ENCODE measurements at regions not wholly inside any gene's neighbourhood (a gene's known extent, or its start where the extent isn't known, plus 50 kb on each side); places are given as distances from the start of the nearest gene placed in this dataset.
A peak's percentile ranks its signal among the peaks of the same experiment; 100 is the strongest.

- ATAC-seq (no peak), DNase-seq (no peak)
- CTCF ChIA-PET: interaction anchor here (1.1 kb wide), 1 partner anchor 16 kb away, joined by 3 read pairs; no protein-coding TSS in a partner anchor
- Mint-ChIP-seq H3K36me3 (ENCODE audit: low read depth) (peaks cover 33% of the 10 kb centered on the region), H3K9me3 (ENCODE audit: low read depth) (peaks cover 40% of the 10 kb centered on the region), H3K4me1 (peaks cover 32% of the 10 kb centered on the region), H3K27me3 (no peaks in the 10 kb centered on the region), H3K27ac (no peak overlapping the region), H3K4me3 (no peak overlapping the region)
- intact Hi-C loops (cut with DNase I, micrococcal nuclease): no loop called here
- POLR2A ChIA-PET: no interaction called here
Observed at GRCh38 chr2:144258154-144258553, 261.8 kb downstream of the ZEB2 start.

GRCh38 chr2:144256996-144257707, 262.8 kb downstream of the ZEB2 start:
- Mint-ChIP-seq H3K36me3 (ENCODE audit: low read depth) (peaks cover 41% of the 10 kb centered on the region), H3K4me1 (peaks cover 32% of the 10 kb centered on the region), H3K9me3 (ENCODE audit: low read depth) (peaks cover 48% of the 10 kb centered on the region), H3K27me3 (no peaks in the 10 kb centered on the region), H3K27ac (peak overlapping the region; percentile 26), H3K4me3 (no peak overlapping the region)
- intact Hi-C loops (cut with DNase I, micrococcal nuclease): no loop called here
- peak; percentile 69 for ATAC-seq
- ChIA-PET POLR2A (no interaction called here), CTCF (interaction anchor here (0.6 kb wide), 2 partner anchors 8 to 482 kb away, joined by 3 read pairs; no protein-coding TSS in a partner anchor)
- peak; percentile 19 for DNase-seq

GRCh38 chr2:144254342-144255235, 265.3 kb downstream of the ZEB2 start:
- no peak overlapping the region for H3K27ac Mint-ChIP-seq
- no peaks in the 10 kb centered on the region for H3K27me3 Mint-ChIP-seq
- ChIA-PET POLR2A (no interaction called here), CTCF (interaction anchor here (0.6 to 1.0 kb wide), 2 partner anchors 16 to 406 kb away, joined by 3 read pairs; no protein-coding TSS in a partner anchor)
- DNase-seq (no peak), ATAC-seq (no peak)
- H3K4me3 Mint-ChIP-seq: no peak overlapping the region
- peaks cover 41% of the 10 kb centered on the region for H3K36me3 Mint-ChIP-seq (ENCODE audit: low read depth)
- intact Hi-C loops (cut with DNase I, micrococcal nuclease): no loop called here
- peaks cover 19% of the 10 kb centered on the region for H3K4me1 Mint-ChIP-seq
- H3K9me3 Mint-ChIP-seq (ENCODE audit: low read depth): peaks cover 48% of the 10 kb centered on the region

- H3K4me3 Mint-ChIP-seq: no peak overlapping the region
- CTCF ChIA-PET: no interaction called here
- intact Hi-C loops (cut with DNase I, micrococcal nuclease): no loop called here
- H3K27ac Mint-ChIP-seq: no peak overlapping the region
- peaks cover 44% of the 10 kb centered on the region for H3K36me3 Mint-ChIP-seq (ENCODE audit: low read depth)
- DNase-seq: no peak
- ATAC-seq: no peak
- H3K4me1 Mint-ChIP-seq: peaks cover 26% of the 10 kb centered on the region
- POLR2A ChIA-PET: no interaction called here
- no peaks in the 10 kb centered on the region for H3K27me3 Mint-ChIP-seq
- H3K9me3 Mint-ChIP-seq (ENCODE audit: low read depth): peaks cover 45% of the 10 kb centered on the region
Observed at GRCh38 chr2:144253743-144254142, 266.2 kb downstream of the ZEB2 start.

GRCh38 chr2:144252694-144253093, 267.2 kb downstream of the ZEB2 start:
- DNase-seq: no peak
- CTCF ChIA-PET: no interaction called here
- peaks cover 34% of the 10 kb centered on the region for H3K9me3 Mint-ChIP-seq (ENCODE audit: low read depth)

GRCh38 chr2:144249035-144249637, 270.8 kb downstream of the ZEB2 start:
- ATAC-seq: peak; percentile 33
- H3K27me3 Mint-ChIP-seq: no peaks in the 10 kb centered on the region
- intact Hi-C loops (cut with DNase I, micrococcal nuclease): no loop called here
- POLR2A ChIA-PET: no interaction called here
- CTCF ChIA-PET: interaction anchor here (1.1 kb wide), 1 partner anchor 8 kb away, joined by 3 read pairs; no protein-coding TSS in a partner anchor
- peaks cover 22% of the 10 kb centered on the region for H3K36me3 Mint-ChIP-seq (ENCODE audit: low read depth)
- H3K4me3 Mint-ChIP-seq: no peak overlapping the region
- peak overlapping the region; percentile 71 for H3K27ac Mint-ChIP-seq
- H3K4me1 Mint-ChIP-seq: peaks cover 10% of the 10 kb centered on the region
- peaks cover 12% of the 10 kb centered on the region for H3K9me3 Mint-ChIP-seq (ENCODE audit: low read depth)
- DNase-seq: no peak

More at GRCh38 chr2:144252694-144253093, 267.2 kb downstream of the ZEB2 start:
- POLR2A ChIA-PET: no interaction called here
- Mint-ChIP-seq H3K4me1 (peaks cover 27% of the 10 kb centered on the region), H3K36me3 (ENCODE audit: low read depth) (peaks cover 35% of the 10 kb centered on the region), H3K27ac (no peak overlapping the region), H3K4me3 (no peak overlapping the region), H3K27me3 (no peaks in the 10 kb centered on the region)
- intact Hi-C loops (cut with DNase I, micrococcal nuclease): no loop called here
- no peak for ATAC-seq

GRCh38 chr2:144248350-144249034, 271.4 kb downstream of the ZEB2 start:
- DNase-seq (no peak), ATAC-seq (no peak)
- POLR2A ChIA-PET: no interaction called here
- Mint-ChIP-seq H3K27ac (peak overlapping the region; percentile 71), H3K36me3 (ENCODE audit: low read depth) (peaks cover 17% of the 10 kb centered on the region), H3K4me1 (peaks cover 10% of the 10 kb centered on the region), H3K27me3 (no peaks in the 10 kb centered on the region), H3K4me3 (no peak overlapping the region), H3K9me3 (ENCODE audit: low read depth) (peaks cover 11% of the 10 kb centered on the region)
- intact Hi-C loops (cut with DNase I, micrococcal nuclease): no loop called here
- CTCF ChIA-PET: interaction anchor here (1.1 kb wide), 1 partner anchor 9 kb away, joined by 3 read pairs; no protein-coding TSS in a partner anchor

GRCh38 chr2:144244938-144245337, 275.0 kb downstream of the ZEB2 start:
- Mint-ChIP-seq H3K27ac (no peak overlapping the region), H3K4me3 (no peak overlapping the region), H3K36me3 (ENCODE audit: low read depth) (peaks cover 5% of the 10 kb centered on the region), H3K9me3 (ENCODE audit: low read depth) (no peaks in the 10 kb centered on the region), H3K27me3 (no peaks in the 10 kb centered on the region), H3K4me1 (peaks cover 20% of the 10 kb centered on the region)
- intact Hi-C loops (cut with DNase I, micrococcal nuclease): no loop called here
- ChIA-PET POLR2A (no interaction called here), CTCF (no interaction called here)
- DNase-seq (no peak), ATAC-seq (no peak)

GRCh38 chr2:144242311-144242710, 277.6 kb downstream of the ZEB2 start:
- POLR2A ChIA-PET: interaction anchor here (0.6 to 0.7 kb wide), 2 partner anchors 1218 to 1322 kb away, joined by 4 to 5 read pairs; no protein-coding TSS in a partner anchor
- Mint-ChIP-seq H3K27me3 (no peaks in the 10 kb centered on the region), H3K36me3 (ENCODE audit: low read depth) (peaks cover 2% of the 10 kb centered on the region), H3K9me3 (ENCODE audit: low read depth) (no peaks in the 10 kb centered on the region), H3K4me3 (no peak overlapping the region), H3K27ac (no peak overlapping the region), H3K4me1 (peaks cover 27% of the 10 kb centered on the region)
- intact Hi-C loops (cut with DNase I, micrococcal nuclease): no loop called here
- CTCF ChIA-PET: interaction anchor here (0.7 to 1.3 kb wide), 3 partner anchors 16 to 303 kb away, joined by 3 to 5 read pairs (median 3); no protein-coding TSS in a partner anchor
- DNase-seq (no peak), ATAC-seq (no peak)

GRCh38 chr2:144241801-144242200, 278.1 kb downstream of the ZEB2 start:
- Mint-ChIP-seq H3K4me1 (peaks cover 27% of the 10 kb centered on the region), H3K9me3 (ENCODE audit: low read depth) (no peaks in the 10 kb centered on the region), H3K4me3 (no peak overlapping the region), H3K27me3 (no peaks in the 10 kb centered on the region), H3K27ac (peak overlapping the region; percentile 13), H3K36me3 (ENCODE audit: low read depth) (peaks cover 2% of the 10 kb centered on the region)
- CTCF ChIA-PET: interaction anchor here (0.7 to 1.3 kb wide), 3 partner anchors 17 to 303 kb away, joined by 3 to 5 read pairs (median 3); no protein-coding TSS in a partner anchor
- no peak for ATAC-seq
- POLR2A ChIA-PET: interaction anchor here (0.7 kb wide), 1 partner anchor 1323 kb away, joined by 5 read pairs; no protein-coding TSS in a partner anchor
- intact Hi-C loops (cut with DNase I, micrococcal nuclease): no loop called here
- DNase-seq: no peak

All from activated CD4-positive, alpha-beta T cell treated with anti-CD3 and anti-CD28 coated beads for 36 hours (primary cell).